Panc1 (cell line): ENCODE measurements at regions not wholly inside any gene's neighbourhood (a gene's known extent, or its start where the extent isn't known, plus 50 kb on each side); places are given as distances from the start of the nearest gene placed in this dataset.

Experiments used
- ATAC-seq: fragments of 200-7000 bp; cut with Tn5 transposase; 2 replicates; pipeline ENCODE4 v1.9.1; 2020; ENCODE audit warnings: mild to moderate bottlenecking, moderate library complexity
- BruUV-seq: library from RNA; stranded (reverse); fragments of 400-500 nt; replicated peaks from 2 replicates; lab custom pipeline; 2021; lab: Mats Ljungman, UMichigan
- CTCF ChIA-PET: fragments of 300-600 bp; sonication (Branson Sonifier 250); formaldehyde crosslinking; loops from one replicate; lab custom pipeline; 2022; ENCODE audit warnings: antibody characterized with exemption; lab: Charles Lee
- POLR2A ChIA-PET: fragments of 300-600 bp; sonication (Branson Sonifier 250); formaldehyde crosslinking; loops from one replicate; lab custom pipeline; 2022; ENCODE audit warnings: antibody characterized with exemption; lab: Charles Lee
- DNase-seq: peaks from one replicate; pipeline ENCODE4 v3.0.0-alpha.2; 2010; ENCODE audit warnings: low read depth, low spot score
- H3K27ac ChIP-seq: 2 replicates; pipeline ENCODE4 v1.5.1; 2011; ENCODE audit warnings: mild to moderate bottlenecking, low read length, inconsistent platforms
- H3K27me3 ChIP-seq: fragments of 200-500 bp; sonication (Bioruptor generic); 2 replicates; pipeline ENCODE4 v1.6.0; 2014; ENCODE audit warnings: low read length, inconsistent platforms; ENCODE audit not compliant: control insufficient read depth, insufficient read depth
- H3K36me3 ChIP-seq: fragments of 200-500 bp; sonication (Bioruptor generic); 2 replicates; pipeline ENCODE4 v1.5.1; 2014; ENCODE audit warnings: inconsistent platforms, mild to moderate bottlenecking, low read length, moderate library complexity; ENCODE audit not compliant: control insufficient read depth, insufficient read depth
- H3K4me1 ChIP-seq: 2 replicates; pipeline ENCODE4 v1.5.1; 2011; ENCODE audit warnings: inconsistent platforms, mild to moderate bottlenecking, low read length, moderate library complexity; ENCODE audit not compliant: control insufficient read depth, insufficient read depth
- H3K4me3 ChIP-seq, 2 experiments: 2 replicates each; pipeline ENCODE4 v1.5.1; 2011 to 2012; ENCODE audit warnings: low read depth in 2 of 2, low read length in 2 of 2, mild to moderate bottlenecking in 2 of 2, inconsistent platforms in 1 of 2, moderate library complexity in 1 of 2
- H3K9me3 ChIP-seq: fragments of 200-500 bp; sonication (Bioruptor generic); 2 replicates; pipeline ENCODE4 v1.5.1; 2014; ENCODE audit warnings: low read depth, mild to moderate bottlenecking, inconsistent platforms, low read length, moderate library complexity; ENCODE audit not compliant: control insufficient read depth, insufficient read depth
- CTCF ChIP-seq: fragments of 450-650 bp; IDR thresholded peaks from 2 replicates; pipeline ENCODE4 v1.5.1; 2017; ENCODE audit warnings: mild to moderate bottlenecking
- POLR2AphosphoS5 ChIP-seq: IDR thresholded peaks from 2 replicates; pipeline ENCODE4 v1.6.1; 2012; ENCODE audit warnings: mild to moderate bottlenecking, low read depth, low read length, moderate library complexity
- REST ChIP-seq, 2 experiments: IDR thresholded peaks; 2 replicates each; pipeline ENCODE4 v1.6.1; 2011 to 2012; ENCODE audit warnings: low read depth in 2 of 2, control low read depth in 1 of 2, low read length in 1 of 2, mild to moderate bottlenecking in 1 of 2, moderate library complexity in 1 of 2; ENCODE audit not compliant: insufficient read depth in 1 of 2
- SIN3A ChIP-seq: IDR thresholded peaks from 2 replicates; pipeline ENCODE4 v1.6.1; 2012; ENCODE audit warnings: low read depth, mild to moderate bottlenecking, low read length, moderate library complexity, borderline replicate concordance; ENCODE audit not compliant: insufficient read depth
- TCF7L2 ChIP-seq: IDR thresholded peaks from 2 replicates; pipeline ENCODE4 v1.6.1; 2011; ENCODE audit warnings: mild to moderate bottlenecking, low read depth, low read length, inconsistent platforms
- in situ Hi-C: cut with HindIII; loops from 2 replicates; pipeline ENCODE4 v1.10.0; 2016; ENCODE audit warnings: low sequenced_read_pairs, low pct_unique_long_range_greater_than_20kb
- intact Hi-C: fragments of 100-400 bp; cut with micrococcal nuclease; formaldehyde crosslinking; loops from one replicate; pipeline ENCODE4 v1.10.0; 2022; ENCODE audit not compliant: unreplicated experiment

- H3K4me3 ChIP-seq = no peak overlapping the region
- H3K36me3 ChIP-seq = no peaks in the 10 kb centered on the region
- intact Hi-C loops = no loop called here
- TF ChIP-seq CTCF (no peak), SIN3A (no peak), TCF7L2 (no peak), REST (IDR thresholded peaks at IDR 0.05; ENCODE audit: insufficient read depth in 1 of 2, low read depth in 2 of 2, low read length in 1 of 2) (no peak), POLR2AphosphoS5 (no peak)
- in situ Hi-C loops = no loop called here
- no peak for DNase-seq
- no peak for ATAC-seq
- BruUV-seq = no TSS peak
- H3K4me1 ChIP-seq = no peaks in the 10 kb centered on the region
- H3K27ac ChIP-seq = no peak overlapping the region
- no peaks in the 10 kb centered on the region for H3K9me3 ChIP-seq
- CTCF ChIA-PET = no interaction called here
- POLR2A ChIA-PET = no interaction called here
- no peaks in the 10 kb centered on the region for H3K27me3 ChIP-seq
Observed at GRCh38 chr2:35931115-35931514, 424.5 kb upstream of the CRIM1 start.

GRCh38 chr2:35929551-35929950 lies 426.0 kb upstream of the CRIM1 start:
- CTCF ChIA-PET = no interaction called here
- BruUV-seq = no TSS peak
- ATAC-seq = no peak

More at GRCh38 chr2:35929551-35929950, 426.0 kb upstream of the CRIM1 start:
- H3K27me3 ChIP-seq = no peaks in the 10 kb centered on the region
- H3K27ac ChIP-seq = no peak overlapping the region
- no peaks in the 10 kb centered on the region for H3K9me3 ChIP-seq
- H3K4me1 ChIP-seq = no peaks in the 10 kb centered on the region
- no peak overlapping the region for H3K4me3 ChIP-seq
- in situ Hi-C loops = no loop called here
- intact Hi-C loops = no loop called here
- TF ChIP-seq POLR2AphosphoS5 (no peak), TCF7L2 (no peak), SIN3A (no peak), REST (IDR thresholded peaks at IDR 0.05; ENCODE audit: insufficient read depth in 1 of 2, low read depth in 2 of 2, low read length in 1 of 2) (no peak), CTCF (no peak)
- no peaks in the 10 kb centered on the region for H3K36me3 ChIP-seq
- no peak for DNase-seq
- POLR2A ChIA-PET = no interaction called here
